ENCODE measurements at regions not wholly inside any gene's neighbourhood (a gene's known extent, or its start where the extent isn't known, plus 50 kb on each side); places are given as distances from the start of the nearest gene placed in this dataset.
"Not testable (repeated sequence)": the region's sequence is repeated elsewhere in the genome, so short reads cannot be mapped to it uniquely, and the experiment has no call there.

- no peak overlapping the region for H3K27ac Mint-ChIP-seq
- H3K27me3 Mint-ChIP-seq (ENCODE audit: low read depth), result no peaks in the 10 kb centered on the region
- ATAC-seq (replicated peaks in 1 of 2) (no peak), DNase-seq (no peak)
- H3K9me3 Mint-ChIP-seq, result peaks cover 16 to 19% of the 10 kb centered on the region in 2 donors
- no peaks in the 10 kb centered on the region for H3K36me3 Mint-ChIP-seq (ENCODE audit: insufficient read depth in 2 of 2)
- no peak overlapping the region for H3K4me3 Mint-ChIP-seq
- no peaks in the 10 kb centered on the region for H3K4me1 Mint-ChIP-seq (ENCODE audit: low read depth)
Measured at GRCh38 chr3:166902374-166902773, 477.7 kb downstream of the ZBBX start.

- no peaks in the 10 kb centered on the region for H3K36me3 Mint-ChIP-seq (ENCODE audit: insufficient read depth in 2 of 2)
- H3K27ac Mint-ChIP-seq, result no peak overlapping the region
- H3K4me1 Mint-ChIP-seq (ENCODE audit: low read depth), result no peaks in the 10 kb centered on the region
- DNase-seq (no peak), ATAC-seq (replicated peaks in 1 of 2) (no peak)
- no peaks in the 10 kb centered on the region for H3K27me3 Mint-ChIP-seq (ENCODE audit: low read depth)
- no peak overlapping the region for H3K4me3 Mint-ChIP-seq
- peaks cover 12 to 14% of the 10 kb centered on the region in 2 donors for H3K9me3 Mint-ChIP-seq
Measured at GRCh38 chr3:166900866-166901577, 479.1 kb downstream of the ZBBX start.

DNA sequence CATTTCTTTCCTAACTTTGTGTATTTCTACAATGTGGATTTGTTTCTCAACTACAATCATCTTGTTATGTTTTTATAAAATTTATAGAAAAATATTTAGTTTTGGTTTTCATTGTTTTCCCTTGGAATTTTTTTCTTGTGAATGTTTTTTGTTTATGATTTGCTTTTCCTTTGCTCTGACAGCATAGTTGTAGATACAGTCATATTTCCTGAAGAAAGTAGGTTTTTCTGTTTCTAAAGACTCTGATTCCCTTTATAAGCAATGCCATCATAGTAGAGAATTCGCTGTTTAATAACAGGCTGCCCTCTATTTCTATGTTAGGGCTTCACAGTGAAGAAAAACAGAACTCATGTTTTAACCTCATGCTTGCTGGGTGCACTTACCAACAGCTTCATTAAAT lies 482.3 kb downstream of the ZBBX start:
- ATAC-seq (replicated peaks in 1 of 2) (no peak), DNase-seq (no peak)
- no peaks in the 10 kb centered on the region for H3K36me3 Mint-ChIP-seq (ENCODE audit: insufficient read depth in 2 of 2)
- no peak overlapping the region for H3K4me3 Mint-ChIP-seq
- H3K4me1 Mint-ChIP-seq (ENCODE audit: low read depth), result no peaks in the 10 kb centered on the region
- no peak overlapping the region for H3K27ac Mint-ChIP-seq
- peaks cover 4 to 5% of the 10 kb centered on the region in 2 donors for H3K9me3 Mint-ChIP-seq
- H3K27me3 Mint-ChIP-seq (ENCODE audit: low read depth), result no peaks in the 10 kb centered on the region

GRCh38 chr3:166889241-166889640 lies 490.9 kb downstream of the ZBBX start:
- H3K4me1 Mint-ChIP-seq (ENCODE audit: low read depth), result no peaks in the 10 kb centered on the region
- DNase-seq (no peak), ATAC-seq (replicated peaks in 1 of 2) (no peak)
- no peak overlapping the region for H3K27ac Mint-ChIP-seq
- H3K27me3 Mint-ChIP-seq (ENCODE audit: low read depth), result no peaks in the 10 kb centered on the region
- no peak overlapping the region for H3K4me3 Mint-ChIP-seq
- no peaks in the 10 kb centered on the region for H3K36me3 Mint-ChIP-seq (ENCODE audit: insufficient read depth in 2 of 2)
- peaks cover 0 to 8% of the 10 kb centered on the region in 2 donors for H3K9me3 Mint-ChIP-seq

DNA sequence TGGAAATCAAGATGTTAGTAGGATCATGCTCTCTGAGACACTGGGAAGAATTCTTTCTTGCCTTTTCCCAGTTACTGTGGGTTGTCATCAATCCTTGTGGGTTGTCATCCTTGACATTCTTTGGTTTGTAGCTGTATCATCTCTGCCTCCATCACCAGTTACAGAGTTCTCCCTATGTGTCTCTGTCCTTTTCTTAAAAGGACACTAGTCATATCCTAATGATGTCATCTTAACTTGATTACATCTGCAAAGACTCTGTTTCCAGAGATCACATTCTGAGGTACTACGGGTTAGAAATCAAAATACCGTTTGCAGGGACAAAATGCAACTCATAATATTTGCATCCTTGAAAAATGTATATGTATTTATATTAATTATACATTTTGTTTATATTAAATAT lies 500.4 kb downstream of the ZBBX start:
- ATAC-seq (replicated peaks in 1 of 2) (peak in 1 of 2 donors; percentile 37), DNase-seq (no peak)
- Mint-ChIP-seq H3K9me3 (peaks cover 5 to 9% of the 10 kb centered on the region in 2 donors), H3K27me3 (ENCODE audit: low read depth) (no peaks in the 10 kb centered on the region), H3K4me1 (ENCODE audit: low read depth) (no peaks in the 10 kb centered on the region), H3K27ac (no peak overlapping the region), H3K36me3 (ENCODE audit: insufficient read depth in 2 of 2) (peaks cover 0 to 2% of the 10 kb centered on the region in 2 donors), H3K4me3 (no peak overlapping the region)

DNA sequence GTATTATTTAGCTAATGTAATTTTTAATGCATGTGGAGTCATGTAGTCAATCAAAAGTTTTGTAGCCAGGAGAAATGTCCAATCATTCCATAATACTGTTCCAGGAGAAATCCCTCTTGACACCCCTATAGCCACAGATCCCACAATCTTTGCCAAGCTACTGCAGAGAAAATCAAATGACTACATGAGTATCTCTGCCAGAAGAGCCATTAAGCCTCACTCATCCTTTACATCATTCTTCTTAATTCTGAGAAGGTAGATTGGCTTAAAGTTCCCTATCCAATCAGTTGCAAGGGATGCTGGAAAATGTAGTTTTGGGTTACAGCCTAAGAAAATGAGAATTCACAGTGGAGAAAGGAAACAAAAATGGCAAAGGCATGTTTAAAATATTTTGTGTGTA lies 502.1 kb downstream of the ZBBX start:
- ATAC-seq (replicated peaks in 1 of 2) (no peak), DNase-seq (no peak)
- Mint-ChIP-seq H3K4me3 (no peak overlapping the region), H3K9me3 (peaks cover 3 to 8% of the 10 kb centered on the region in 2 donors), H3K27me3 (ENCODE audit: low read depth) (no peaks in the 10 kb centered on the region), H3K36me3 (ENCODE audit: insufficient read depth in 2 of 2) (peaks cover 0 to 2% of the 10 kb centered on the region in 2 donors), H3K27ac (no peak overlapping the region), H3K4me1 (ENCODE audit: low read depth) (no peaks in the 10 kb centered on the region)

- Mint-ChIP-seq H3K4me1 (ENCODE audit: low read depth) (no peaks in the 10 kb centered on the region), H3K27me3 (ENCODE audit: low read depth) (no peaks in the 10 kb centered on the region), H3K9me3 (peaks cover 0 to 3% of the 10 kb centered on the region in 2 donors), H3K4me3 (no peak overlapping the region), H3K36me3 (ENCODE audit: insufficient read depth in 2 of 2) (no peaks in the 10 kb centered on the region), H3K27ac (no peak overlapping the region)
- ATAC-seq (replicated peaks in 1 of 2) (no peak), DNase-seq (no peak)
Measured at GRCh38 chr3:166864473-166865467, 515.3 kb downstream of the ZBBX start.

- no peaks in the 10 kb centered on the region for H3K36me3 Mint-ChIP-seq (ENCODE audit: insufficient read depth in 2 of 2)
- H3K27ac Mint-ChIP-seq, result no peak overlapping the region
- DNase-seq (no peak), ATAC-seq (replicated peaks in 1 of 2) (no peak)
- H3K4me1 Mint-ChIP-seq (ENCODE audit: low read depth), result no peaks in the 10 kb centered on the region
- H3K9me3 Mint-ChIP-seq, result no peaks in the 10 kb centered on the region
- no peaks in the 10 kb centered on the region for H3K27me3 Mint-ChIP-seq (ENCODE audit: low read depth)
- H3K4me3 Mint-ChIP-seq, result no peak overlapping the region
Measured at GRCh38 chr3:166860217-166860616, 519.9 kb downstream of the ZBBX start.

- Mint-ChIP-seq H3K27me3 (ENCODE audit: low read depth) (no peaks in the 10 kb centered on the region), H3K27ac (no peak overlapping the region), H3K9me3 (peaks cover 2 to 6% of the 10 kb centered on the region in 2 donors), H3K4me3 (no peak overlapping the region), H3K4me1 (ENCODE audit: low read depth) (no peaks in the 10 kb centered on the region), H3K36me3 (ENCODE audit: insufficient read depth in 2 of 2) (peaks cover 0 to 2% of the 10 kb centered on the region in 2 donors)
- ATAC-seq (replicated peaks in 1 of 2), result no peak
- DNase-seq, result no peak
Measured at GRCh38 chr3:166844329-166844728, 535.8 kb downstream of the ZBBX start.

- not testable (repeated sequence) for H3K27ac Mint-ChIP-seq; ATAC-seq (replicated peaks in 1 of 2); H3K36me3 Mint-ChIP-seq (ENCODE audit: insufficient read depth in 2 of 2); H3K27me3 Mint-ChIP-seq (ENCODE audit: low read depth); DNase-seq; H3K9me3 Mint-ChIP-seq; H3K4me1 Mint-ChIP-seq (ENCODE audit: low read depth); H3K4me3 Mint-ChIP-seq
Measured at GRCh38 chr3:166842784-166843183, 537.3 kb downstream of the ZBBX start.

DNA sequence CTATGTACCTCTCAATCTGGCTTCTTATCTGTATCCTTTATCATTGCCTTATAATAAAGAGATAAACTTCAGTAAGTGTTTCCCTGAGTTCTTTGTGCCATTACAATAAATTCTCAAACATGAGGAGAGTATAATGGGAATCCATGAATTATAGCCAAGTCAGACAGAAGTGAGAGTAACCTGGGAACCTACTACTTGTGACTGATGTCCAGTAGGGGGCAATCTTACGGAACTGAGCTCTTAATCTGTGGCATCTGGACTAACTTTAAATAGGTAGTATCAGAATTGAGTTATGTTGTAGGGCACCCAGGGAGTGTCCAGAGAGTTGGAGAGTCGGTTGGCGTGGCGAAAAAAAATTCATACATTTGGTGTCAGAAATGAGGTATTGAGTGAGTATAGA lies 542.6 kb downstream of the ZBBX start:
- peaks cover 4 to 7% of the 10 kb centered on the region in 2 donors for H3K9me3 Mint-ChIP-seq
- DNase-seq, result no peak
- no peaks in the 10 kb centered on the region for H3K4me1 Mint-ChIP-seq (ENCODE audit: low read depth)
- H3K27me3 Mint-ChIP-seq (ENCODE audit: low read depth), result no peaks in the 10 kb centered on the region
- no peak for ATAC-seq (replicated peaks in 1 of 2)
- H3K36me3 Mint-ChIP-seq (ENCODE audit: insufficient read depth in 2 of 2), result peaks cover 0 to 2% of the 10 kb centered on the region in 2 donors
- no peak overlapping the region for H3K27ac Mint-ChIP-seq
- H3K4me3 Mint-ChIP-seq, result no peak overlapping the region

DNA sequence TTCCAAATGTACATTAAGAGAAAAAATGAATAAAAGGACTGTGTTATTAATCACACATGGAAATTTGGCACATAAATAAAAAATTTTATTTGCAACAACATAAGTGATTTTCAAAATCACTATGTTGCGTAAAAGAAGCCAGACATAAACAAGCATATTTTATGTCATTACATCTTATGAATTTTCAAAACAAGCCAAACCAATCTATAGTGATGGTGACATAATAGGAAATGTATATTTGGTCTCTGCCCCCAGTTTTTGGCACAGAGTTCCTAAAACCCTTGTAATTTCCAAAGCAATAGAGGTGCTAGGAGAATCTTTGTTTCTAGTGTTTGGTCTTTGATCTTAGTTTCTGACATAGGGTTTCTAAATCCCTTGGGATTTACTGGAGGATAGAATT lies 543.3 kb downstream of the ZBBX start:
- H3K27me3 Mint-ChIP-seq (ENCODE audit: low read depth), result no peaks in the 10 kb centered on the region
- DNase-seq (no peak), ATAC-seq (replicated peaks in 1 of 2) (no peak)
- H3K36me3 Mint-ChIP-seq (ENCODE audit: insufficient read depth in 2 of 2), result peaks cover 0 to 2% of the 10 kb centered on the region in 2 donors
- H3K4me3 Mint-ChIP-seq, result no peak overlapping the region
- H3K9me3 Mint-ChIP-seq, result peaks cover 4 to 7% of the 10 kb centered on the region in 2 donors
- no peak overlapping the region for H3K27ac Mint-ChIP-seq
- no peaks in the 10 kb centered on the region for H3K4me1 Mint-ChIP-seq (ENCODE audit: low read depth)

GRCh38 chr3:166829896-166830295 lies 550.2 kb downstream of the ZBBX start:
- no peaks in the 10 kb centered on the region for H3K36me3 Mint-ChIP-seq (ENCODE audit: insufficient read depth in 2 of 2)
- no peak overlapping the region for H3K4me3 Mint-ChIP-seq
- no peaks in the 10 kb centered on the region for H3K27me3 Mint-ChIP-seq (ENCODE audit: low read depth)
- ATAC-seq (replicated peaks in 1 of 2) (no peak), DNase-seq (no peak)
- H3K9me3 Mint-ChIP-seq, result peaks cover 0 to 6% of the 10 kb centered on the region in 2 donors
- no peak overlapping the region for H3K27ac Mint-ChIP-seq
- no peaks in the 10 kb centered on the region for H3K4me1 Mint-ChIP-seq (ENCODE audit: low read depth)
